ENCODE measurements at regions not wholly inside any gene's neighbourhood (a gene's known extent, or its start where the extent isn't known, plus 50 kb on each side); places are given as distances from the start of the nearest gene placed in this dataset. TPM values are rescaled to one million over a fixed set of nuclear protein-coding genes. Genes with fewer than 3 reads are reported as not detected.
"Not testable (repeated sequence)": the region's sequence is repeated elsewhere in the genome, so short reads cannot be mapped to it uniquely, and the experiment has no call there.

DNA sequence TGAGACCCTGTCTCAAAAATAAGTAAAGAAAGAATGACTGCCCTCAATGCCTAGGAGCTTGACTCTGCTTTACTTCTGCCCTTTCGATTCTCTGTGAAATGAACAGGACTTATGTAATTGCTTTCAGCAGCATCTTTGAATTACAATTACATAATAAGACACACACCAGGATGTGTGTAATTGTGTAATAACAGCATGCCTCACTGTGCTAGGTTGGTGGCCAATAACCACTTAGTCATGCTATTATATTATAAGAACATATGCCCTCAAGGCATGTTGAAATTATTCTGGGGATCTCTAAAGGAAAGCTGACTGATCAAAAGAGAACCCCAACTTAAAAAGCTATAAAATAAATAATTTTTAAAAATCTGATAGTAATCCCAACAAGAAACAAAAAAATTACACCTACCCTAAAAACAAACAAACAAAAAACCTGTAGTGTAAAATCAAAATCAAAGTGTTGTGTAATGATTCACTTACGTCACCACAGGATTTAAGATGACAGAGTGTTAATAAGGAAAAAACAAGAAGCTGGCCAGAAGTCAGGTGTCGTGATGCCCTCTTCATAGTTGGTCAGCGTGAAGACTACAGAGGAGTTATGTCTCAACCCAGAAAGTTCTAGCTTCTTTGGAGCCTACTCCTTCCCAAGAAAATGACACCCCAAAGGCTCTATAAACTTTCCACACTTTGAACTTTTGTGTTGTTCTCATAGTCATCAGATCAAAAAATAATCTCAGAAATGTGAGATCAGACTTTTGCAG is 70.5 kb upstream of the NBPF11 start:
- not testable (repeated sequence) for DNase-seq (ENCODE audit: low read depth); H3K4me3 ChIP-seq (ENCODE audit: low read depth, low read length)

DNA sequence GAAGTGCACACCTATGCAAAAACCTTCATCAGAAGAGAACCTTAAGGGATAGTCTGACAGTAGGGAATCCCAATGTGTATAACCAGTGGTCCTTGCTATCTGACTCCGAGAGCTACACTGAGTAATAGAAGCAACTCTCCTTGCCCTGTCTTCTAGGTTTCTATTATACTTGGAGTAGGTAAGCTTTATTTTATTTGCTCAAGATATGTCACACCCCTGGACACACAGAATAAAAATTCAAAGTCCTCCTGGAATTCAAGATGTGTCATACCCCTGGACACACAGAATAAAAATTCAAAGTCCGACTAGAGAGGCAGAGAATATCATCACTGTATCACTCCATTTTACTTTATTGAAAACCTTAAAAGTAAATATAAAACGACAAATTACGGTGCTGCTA is 69.5 kb upstream of the NBPF11 start:
- not testable (repeated sequence) for H3K4me3 ChIP-seq (ENCODE audit: low read depth, low read length); DNase-seq (ENCODE audit: low read depth)

DNA sequence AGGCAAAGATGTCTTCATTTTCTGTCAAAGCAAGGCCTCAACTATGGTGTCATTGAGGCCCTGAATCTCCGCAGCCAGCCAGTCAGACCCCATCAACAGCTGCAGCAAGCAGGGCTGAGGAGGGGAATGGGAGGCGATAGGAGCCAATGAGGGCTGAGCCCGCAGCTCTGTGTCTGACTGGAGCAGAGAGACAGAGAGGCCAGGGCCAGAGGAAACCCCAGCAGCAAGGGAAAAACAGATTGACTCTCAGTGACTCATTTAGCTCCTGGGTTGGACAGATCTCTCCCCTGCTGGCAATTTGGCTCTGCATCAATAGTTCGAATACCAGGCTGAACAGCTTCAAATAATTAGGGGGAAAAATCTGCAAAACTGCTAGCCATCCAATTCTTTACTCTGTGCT is 67.1 kb upstream of the NBPF11 start:
- H3K4me3 ChIP-seq (ENCODE audit: low read depth, low read length), result not testable (repeated sequence)

DNA sequence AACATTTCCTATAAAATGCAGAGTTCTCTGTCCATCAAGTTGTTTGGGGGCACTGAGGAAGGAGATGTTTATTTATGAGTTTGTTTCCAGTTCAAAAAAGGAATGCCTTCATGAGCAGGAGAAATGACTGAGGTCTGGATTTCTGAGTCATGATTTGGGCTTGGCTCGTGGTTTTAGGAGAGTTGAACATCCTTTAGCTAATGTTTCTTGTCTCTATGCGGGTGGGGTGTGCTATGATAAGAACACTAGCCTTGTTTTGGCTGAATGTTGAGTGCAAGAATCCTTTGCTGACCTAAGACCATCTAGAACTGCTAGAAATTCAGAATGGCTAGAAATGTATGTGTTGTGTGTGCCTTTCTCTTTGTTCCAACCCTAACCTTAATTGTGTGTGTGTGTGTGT is 59.1 kb upstream of the NBPF11 start:
- H3K4me3 ChIP-seq (ENCODE audit: low read depth, low read length); DNase-seq (ENCODE audit: low read depth): not testable (repeated sequence)

More for the DNA sequence above, 67.1 kb upstream of the NBPF11 start:
- DNase-seq (ENCODE audit: low read depth), result not testable (repeated sequence)

DNA sequence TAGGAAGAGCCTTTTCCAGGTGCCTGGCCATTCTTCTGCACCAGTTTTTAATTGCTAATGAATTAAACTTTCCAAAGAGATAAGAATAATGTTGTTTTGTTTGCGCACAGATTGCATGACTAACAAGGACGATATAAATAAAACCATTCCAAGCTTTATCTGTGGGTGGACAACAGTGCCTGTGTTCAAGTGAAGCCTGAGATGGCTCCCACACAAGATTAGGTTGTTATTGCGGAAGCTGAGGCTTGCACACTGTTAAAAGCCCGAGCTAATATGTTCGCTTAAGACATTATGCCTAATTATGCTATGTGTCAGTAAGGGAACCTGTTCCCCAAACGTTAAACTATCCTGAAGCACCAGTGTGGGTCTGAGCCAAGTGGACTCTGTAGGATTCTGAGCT is 58.5 kb upstream of the NBPF11 start:
- DNase-seq (ENCODE audit: low read depth); H3K4me3 ChIP-seq (ENCODE audit: low read depth, low read length): not testable (repeated sequence)

DNA sequence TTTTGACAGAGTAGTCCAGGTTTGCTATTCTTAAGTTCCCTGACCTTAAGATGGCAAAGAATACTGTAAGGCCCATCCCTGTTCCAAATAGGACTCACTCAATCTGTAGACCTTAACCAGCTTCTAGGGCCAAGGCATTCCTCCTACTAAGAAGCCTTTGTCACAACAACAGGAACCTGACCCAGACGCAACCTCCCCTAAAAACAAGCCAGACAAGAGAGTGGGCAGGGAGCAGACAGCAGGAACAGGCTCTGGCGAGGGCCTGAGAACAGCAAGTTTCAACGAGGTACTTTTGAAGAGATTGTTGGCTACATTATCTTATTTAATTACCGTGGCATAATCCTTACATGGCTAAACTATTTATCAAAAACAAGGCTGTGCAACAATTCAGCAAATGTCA is 58.1 kb upstream of the NBPF11 start:
- not testable (repeated sequence) for DNase-seq (ENCODE audit: low read depth); H3K4me3 ChIP-seq (ENCODE audit: low read depth, low read length)

DNA sequence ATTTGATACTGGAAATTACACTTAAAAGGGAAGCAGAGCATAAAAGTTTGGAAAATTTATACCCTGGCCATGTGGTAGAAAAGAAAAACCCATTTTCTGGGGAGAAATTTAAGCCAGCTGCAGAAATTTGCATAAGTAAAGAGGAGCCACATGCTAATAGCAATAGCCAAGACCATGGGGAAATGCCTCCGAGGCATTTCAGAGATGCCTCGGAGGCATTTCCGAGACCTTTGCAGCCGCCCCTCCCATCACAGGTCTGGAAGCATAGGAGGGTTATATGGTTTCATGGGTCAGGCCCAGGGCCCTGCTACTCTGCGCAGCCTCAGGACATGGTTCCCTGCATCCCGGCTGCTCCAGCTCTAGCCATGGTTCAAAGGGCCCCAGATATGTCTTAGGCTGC is 49.9 kb upstream of the NBPF11 start:
- DNase-seq (ENCODE audit: low read depth); H3K4me3 ChIP-seq (ENCODE audit: low read depth, low read length): not testable (repeated sequence)

Small RNA genes lying in the stretch of these regions (small RNA-seq; reads per million reads assigned to genes)
- not detected for gene AC239809.1
- gene MIR6077, result not detected
- not detected for gene RF00019
- 2.2 reads per million, percentile 71 among the genes with 10 or more reads in this experiment for gene RNU1-120P
- gene RNU1-122P, result 129 reads per million, percentile 98 among the genes with 10 or more reads in this experiment
- gene RNU1-13P, result 0.76 reads per million, percentile 17 among the genes with 10 or more reads in this experiment
- gene RNVU1-1, result 3.8 reads per million, percentile 85 among the genes with 10 or more reads in this experiment
- not detected for gene RNVU1-2
- 23.6 reads per million, percentile 96 among the genes with 10 or more reads in this experiment for gene RNVU1-3
